ENCODE measurements at regions not wholly inside any gene's neighbourhood (a gene's known extent, or its start where the extent isn't known, plus 50 kb on each side); places are given as distances from the start of the nearest gene placed in this dataset.
A peak's percentile ranks its signal among the peaks of the same experiment; 100 is the strongest.

DNA sequence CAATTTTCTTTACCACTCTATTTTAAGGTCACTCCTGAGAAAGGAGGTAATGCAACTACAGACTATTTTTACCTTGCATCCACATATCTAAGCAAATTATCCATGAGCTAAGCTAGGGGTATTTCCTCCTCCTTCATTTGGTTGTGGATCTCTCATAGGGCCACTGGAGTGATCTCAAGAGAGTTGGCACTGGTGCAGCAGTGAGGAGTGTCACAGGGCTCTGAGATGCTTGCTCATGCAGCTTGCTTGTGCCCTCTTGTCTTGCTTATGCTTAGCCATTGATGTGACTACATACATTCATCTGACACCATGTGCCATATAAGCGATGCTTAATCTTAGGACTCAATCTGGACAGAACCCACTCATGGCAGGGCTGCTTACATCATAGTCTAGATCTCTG, 950.3 kb downstream of the TSN start:
- Mint-ChIP-seq H3K27me3 (ENCODE audit: insufficient read depth, unreplicated experiment) (no peaks in the 10 kb centered on the region), H3K36me3 (ENCODE audit: insufficient read depth, unreplicated experiment) (no peaks in the 10 kb centered on the region), H3K9me3 (ENCODE audit: unreplicated experiment) (peaks cover 11% of the 10 kb centered on the region), H3K27ac (ENCODE audit: low read depth, unreplicated experiment) (no peak overlapping the region), H3K4me3 (ENCODE audit: unreplicated experiment) (no peak overlapping the region), H3K4me1 (ENCODE audit: insufficient read depth, unreplicated experiment) (peaks cover 12% of the 10 kb centered on the region)
- intact Hi-C loops (cut with micrococcal nuclease), result no loop called here
- TF ChIP-seq, protein P1, sequence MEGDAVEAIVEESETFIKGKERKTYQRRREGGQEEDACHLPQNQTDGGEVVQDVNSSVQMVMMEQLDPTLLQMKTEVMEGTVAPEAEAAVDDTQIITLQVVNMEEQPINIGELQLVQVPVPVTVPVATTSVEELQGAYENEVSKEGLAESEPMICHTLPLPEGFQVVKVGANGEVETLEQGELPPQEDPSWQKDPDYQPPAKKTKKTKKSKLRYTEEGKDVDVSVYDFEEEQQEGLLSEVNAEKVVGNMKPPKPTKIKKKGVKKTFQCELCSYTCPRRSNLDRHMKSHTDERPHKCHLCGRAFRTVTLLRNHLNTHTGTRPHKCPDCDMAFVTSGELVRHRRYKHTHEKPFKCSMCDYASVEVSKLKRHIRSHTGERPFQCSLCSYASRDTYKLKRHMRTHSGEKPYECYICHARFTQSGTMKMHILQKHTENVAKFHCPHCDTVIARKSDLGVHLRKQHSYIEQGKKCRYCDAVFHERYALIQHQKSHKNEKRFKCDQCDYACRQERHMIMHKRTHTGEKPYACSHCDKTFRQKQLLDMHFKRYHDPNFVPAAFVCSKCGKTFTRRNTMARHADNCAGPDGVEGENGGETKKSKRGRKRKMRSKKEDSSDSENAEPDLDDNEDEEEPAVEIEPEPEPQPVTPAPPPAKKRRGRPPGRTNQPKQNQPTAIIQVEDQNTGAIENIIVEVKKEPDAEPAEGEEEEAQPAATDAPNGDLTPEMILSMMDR (IDR thresholded peaks at IDR 0.05; ENCODE audit: unreplicated experiment), result no peak
- no TSS peak for BruUV-seq (replicated peaks)
- ChIA-PET CTCF (no interaction called here), POLR2A (no interaction called here)
- no peak for DNase-seq (ENCODE audit: unreplicated experiment)

DNA sequence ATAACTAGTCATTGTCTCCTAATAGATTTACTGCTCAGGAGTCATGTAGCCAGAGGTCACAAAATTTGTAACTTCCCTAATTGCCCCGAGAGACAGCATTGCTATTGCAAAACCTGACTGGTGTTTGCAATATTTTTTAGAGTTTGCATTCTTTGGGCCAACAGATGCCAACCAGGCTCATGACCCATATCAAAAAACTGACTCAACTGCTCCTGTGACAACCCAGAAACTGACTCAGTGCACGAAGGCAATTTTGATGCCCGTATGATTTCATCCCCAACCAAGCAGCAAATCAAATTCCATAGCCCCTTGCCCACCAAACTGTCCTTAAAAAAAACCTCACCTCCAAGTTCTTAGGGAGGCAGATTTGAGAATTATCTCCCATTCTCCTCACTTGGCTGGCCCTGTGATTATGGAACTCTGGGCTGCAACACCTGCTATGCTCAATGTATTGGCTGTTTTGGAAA, 951.3 kb downstream of the TSN start:
- intact Hi-C loops (cut with micrococcal nuclease), result no loop called here
- Mint-ChIP-seq H3K27ac (ENCODE audit: low read depth, unreplicated experiment) (no peak overlapping the region), H3K36me3 (ENCODE audit: insufficient read depth, unreplicated experiment) (no peaks in the 10 kb centered on the region), H3K4me3 (ENCODE audit: unreplicated experiment) (no peak overlapping the region), H3K27me3 (ENCODE audit: insufficient read depth, unreplicated experiment) (no peaks in the 10 kb centered on the region), H3K4me1 (ENCODE audit: insufficient read depth, unreplicated experiment) (peaks cover 12% of the 10 kb centered on the region), H3K9me3 (ENCODE audit: unreplicated experiment) (peaks cover 11% of the 10 kb centered on the region)
- no TSS peak for BruUV-seq (replicated peaks)
- TF ChIP-seq, protein P1 (IDR thresholded peaks at IDR 0.05; ENCODE audit: unreplicated experiment), result no peak
- ChIA-PET POLR2A (no interaction called here), CTCF (no interaction called here)
- DNase-seq (ENCODE audit: unreplicated experiment), result peak; percentile 9

DNA sequence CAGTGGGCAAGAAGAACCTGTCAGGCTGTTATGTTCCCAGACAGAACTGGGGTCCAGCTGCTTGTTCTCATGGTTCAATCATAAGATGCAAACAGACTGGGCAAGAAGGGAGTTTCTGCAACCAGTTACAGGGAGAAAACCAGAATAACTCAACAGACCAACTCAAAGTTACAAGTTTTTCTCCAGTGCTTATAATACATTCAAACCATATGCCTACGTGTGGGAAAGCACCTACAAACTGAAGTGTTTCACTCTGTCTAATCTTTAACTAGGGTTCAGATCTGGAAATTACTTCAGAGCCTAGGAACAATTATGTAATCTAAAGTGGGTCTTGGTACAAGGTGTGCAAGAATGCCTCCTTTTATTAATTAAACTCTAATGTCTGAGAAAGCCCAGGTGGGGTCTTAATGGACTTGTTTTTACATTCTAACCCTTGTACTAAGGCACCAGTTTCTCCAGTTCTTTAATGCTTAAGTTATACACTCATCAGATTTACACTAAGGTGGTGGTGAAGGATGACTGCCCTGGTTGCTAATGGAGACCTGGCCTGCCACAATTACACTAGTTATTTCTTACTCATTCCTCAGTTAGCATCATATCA, 951.9 kb downstream of the TSN start:
- no peaks in the 10 kb centered on the region for H3K36me3 Mint-ChIP-seq (ENCODE audit: insufficient read depth, unreplicated experiment)
- CTCF ChIA-PET, result no interaction called here
- no peak for DNase-seq (ENCODE audit: unreplicated experiment)
- H3K27me3 Mint-ChIP-seq (ENCODE audit: insufficient read depth, unreplicated experiment), result no peaks in the 10 kb centered on the region
- POLR2A ChIA-PET, result no interaction called here
- no peak overlapping the region for H3K4me3 Mint-ChIP-seq (ENCODE audit: unreplicated experiment)
- BruUV-seq (replicated peaks), result no TSS peak
- H3K9me3 Mint-ChIP-seq (ENCODE audit: unreplicated experiment), result peaks cover 11% of the 10 kb centered on the region
- H3K27ac Mint-ChIP-seq (ENCODE audit: low read depth, unreplicated experiment), result no peak overlapping the region
- H3K4me1 Mint-ChIP-seq (ENCODE audit: insufficient read depth, unreplicated experiment), result peaks cover 12% of the 10 kb centered on the region
- intact Hi-C loops (cut with micrococcal nuclease), result no loop called here
- TF ChIP-seq, protein P1 (IDR thresholded peaks at IDR 0.05; ENCODE audit: unreplicated experiment), result no peak

DNA sequence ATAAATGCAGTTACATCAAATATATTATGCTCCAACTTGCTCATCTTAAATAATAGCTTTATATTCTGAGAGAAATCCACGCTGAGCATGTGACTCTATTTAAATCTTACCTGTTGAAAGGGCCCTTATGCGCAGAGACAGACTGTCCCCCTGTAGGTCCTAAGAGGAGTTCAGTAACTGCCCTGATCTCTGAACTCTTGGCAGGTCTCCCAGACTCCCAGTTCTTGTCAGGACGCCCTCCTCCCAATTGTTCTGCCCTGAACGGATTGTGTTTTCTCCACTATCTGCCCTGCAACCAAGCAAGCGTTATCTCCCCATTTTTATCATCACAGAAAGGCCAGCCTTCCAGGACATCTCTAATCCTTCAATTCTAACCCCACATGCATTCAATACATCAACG, 954.6 kb downstream of the TSN start:
- Mint-ChIP-seq H3K4me1 (ENCODE audit: insufficient read depth, unreplicated experiment) (peaks cover 6% of the 10 kb centered on the region), H3K4me3 (ENCODE audit: unreplicated experiment) (no peak overlapping the region), H3K27ac (ENCODE audit: low read depth, unreplicated experiment) (no peak overlapping the region), H3K36me3 (ENCODE audit: insufficient read depth, unreplicated experiment) (no peaks in the 10 kb centered on the region), H3K9me3 (ENCODE audit: unreplicated experiment) (peaks cover 34% of the 10 kb centered on the region), H3K27me3 (ENCODE audit: insufficient read depth, unreplicated experiment) (no peaks in the 10 kb centered on the region)
- no TSS peak for BruUV-seq (replicated peaks)
- TF ChIP-seq, protein P1 (IDR thresholded peaks at IDR 0.05; ENCODE audit: unreplicated experiment), result no peak
- POLR2A ChIA-PET, result no interaction called here
- intact Hi-C loops (cut with micrococcal nuclease), result no loop called here
- CTCF ChIA-PET, result interaction anchor here (0.5 to 0.7 kb wide), 2 partner anchors 21 to 899 kb away, joined by 3 to 4 read pairs; no protein-coding TSS in a partner anchor
- no peak for DNase-seq (ENCODE audit: unreplicated experiment)
